D721Med (cell line): ENCODE measurements at regions not wholly inside any gene's neighbourhood (a gene's known extent, or its start where the extent isn't known, plus 50 kb on each side); places are given as distances from the start of the nearest gene placed in this dataset.

Source experiments
- DNase-seq: peaks from one replicate; pipeline ENCODE4 v3.0.0; 2011; ENCODE audit warnings: low spot score; ENCODE audit not compliant: insufficient read length
- FAIRE-seq: peaks from 2 replicates; lab custom pipeline; 2011; peaks lifted over from hg19 to GRCh38; lab: Jason Lieb, UNC
- CTCF ChIP-seq: IDR thresholded peaks from 2 replicates; pipeline ENCODE4 v1.5.1; 2012; ENCODE audit warnings: mild to moderate bottlenecking, control low read depth; ENCODE audit not compliant: insufficient read depth; ENCODE audit errors: missing control alignments

GRCh38 chr3:193754719-193755118 is 161.7 kb downstream of the OPA1 start:
- FAIRE-seq (no peak), DNase-seq (no peak)
- TF ChIP-seq CTCF, result no peak

- DNase-seq (no peak), FAIRE-seq (no peak)
- TF ChIP-seq CTCF, result no peak
These were observed 163.5 kb downstream of the OPA1 start for GRCh38 chr3:193756536-193756935.

DNA sequence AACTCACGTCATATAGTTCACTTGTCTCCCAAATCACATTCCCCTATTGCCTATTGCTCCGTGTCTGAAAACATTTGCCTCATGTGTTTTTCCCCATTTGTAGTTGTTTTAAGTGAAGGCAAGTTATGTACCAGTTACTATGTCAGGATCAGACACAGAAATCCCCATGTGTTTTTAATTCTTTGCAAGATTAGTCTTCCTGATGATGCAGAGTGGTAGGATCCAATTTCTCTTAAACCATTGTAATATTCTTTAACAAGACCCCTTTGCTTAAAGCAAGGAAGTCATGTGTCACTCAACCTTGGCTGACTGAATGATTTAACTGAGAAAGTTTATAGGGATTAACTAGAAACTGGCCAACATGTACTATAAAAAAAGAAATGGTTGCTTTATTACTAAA is 164.4 kb downstream of the OPA1 start:
- FAIRE-seq, result no peak
- TF ChIP-seq CTCF, result no peak
- DNase-seq, result no peak

GRCh38 chr3:193761969-193762368 is 169.0 kb downstream of the OPA1 start:
- DNase-seq (no peak), FAIRE-seq (no peak)
- no peak for TF ChIP-seq CTCF

DNA sequence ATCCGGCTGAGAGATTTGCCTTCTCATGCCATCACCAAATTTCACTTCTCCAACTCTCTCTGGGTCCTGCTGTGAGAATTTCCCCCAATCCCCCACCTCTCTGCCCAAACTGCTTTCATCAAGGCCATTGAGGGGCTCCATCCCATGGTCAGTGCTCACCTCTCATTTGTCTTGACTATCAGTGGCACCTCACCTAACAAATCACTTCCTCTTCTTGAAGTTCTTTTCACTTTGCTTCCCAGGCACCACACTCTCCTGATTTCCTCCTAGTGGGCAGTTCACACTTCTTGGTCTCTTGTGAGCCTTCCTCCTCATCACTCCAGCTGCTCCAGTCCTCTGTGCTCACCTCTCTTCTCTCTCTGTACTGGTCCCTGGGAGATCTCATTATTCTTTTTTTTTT is 169.6 kb downstream of the OPA1 start:
- FAIRE-seq (no peak), DNase-seq (no peak)
- no peak for TF ChIP-seq CTCF

DNA sequence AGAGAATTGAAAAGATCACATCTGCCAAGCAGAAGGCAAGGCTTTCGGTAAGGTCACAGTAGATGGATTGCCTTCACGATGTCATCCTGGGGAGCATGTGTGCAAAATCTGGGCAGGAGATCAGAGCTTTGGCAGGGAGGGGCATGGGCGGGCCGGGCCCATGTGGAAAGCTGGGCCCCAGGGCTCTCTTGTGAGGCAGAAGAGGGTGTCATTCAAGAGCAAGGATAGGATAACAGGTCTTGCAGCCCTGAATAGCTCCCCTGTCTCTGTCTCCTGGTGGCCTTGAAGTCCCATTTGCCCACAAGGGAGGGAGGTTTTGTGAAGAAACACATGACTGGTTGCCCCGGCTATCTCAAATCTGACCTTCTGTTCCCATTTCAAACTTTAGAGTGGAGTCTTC is 172.0 kb downstream of the OPA1 start:
- no peak for TF ChIP-seq CTCF
- DNase-seq (no peak), FAIRE-seq (no peak)

DNA sequence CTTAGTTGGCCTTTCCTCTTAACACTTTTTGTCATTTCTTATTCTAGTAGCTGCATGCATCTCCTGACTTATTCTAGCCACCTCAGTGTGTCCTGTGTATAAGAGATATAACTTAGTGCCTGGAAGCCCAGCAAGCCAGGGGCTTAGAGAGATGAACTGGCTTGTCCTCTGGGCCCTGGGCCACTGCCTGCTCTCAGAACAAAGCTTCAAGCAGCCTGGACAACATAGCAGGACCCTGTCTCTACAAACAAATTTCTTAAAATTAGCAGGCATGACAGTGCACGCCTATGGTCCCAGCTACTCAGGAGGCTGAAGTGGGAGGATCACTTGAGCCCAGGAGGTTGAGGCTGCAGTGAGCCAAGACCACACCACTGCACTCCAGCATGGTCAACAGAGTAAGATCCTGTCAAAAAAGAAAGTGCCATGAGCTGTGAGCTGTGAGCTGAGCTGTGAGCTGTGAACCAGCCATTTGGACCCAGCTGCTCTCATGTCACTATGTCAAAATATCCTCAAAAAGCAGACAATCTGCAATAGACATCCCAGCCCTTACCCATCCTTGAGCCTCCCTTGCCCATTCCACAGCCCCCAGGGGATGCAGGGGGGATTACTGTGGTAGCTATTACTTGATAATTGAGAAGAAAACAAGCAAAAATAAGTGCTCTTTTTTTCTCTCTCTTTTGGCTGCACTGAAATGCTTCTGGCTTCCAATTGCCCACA is 174.5 kb downstream of the OPA1 start:
- TF ChIP-seq CTCF, result no peak
- DNase-seq, result no peak
- FAIRE-seq, result no peak
